Neural cell (in vitro differentiated cells): ENCODE measurements at regions not wholly inside any gene's neighbourhood (a gene's known extent, or its start where the extent isn't known, plus 50 kb on each side); places are given as distances from the start of the nearest gene placed in this dataset.
"Not testable (repeated sequence)": the region's sequence is repeated elsewhere in the genome, so short reads cannot be mapped to it uniquely, and the experiment has no call there.

Experiments used
- H2AFZ ChIP-seq: fragments of 200-600, 300-800 bp; sonication (generic), shearing (Covaris generic); 2 replicates; pipeline ENCODE4 v1.6.0; 2014; ENCODE audit warnings: low read depth, mild to moderate bottlenecking, antibody characterized with exemption, low read length, moderate library complexity
- H3F3A ChIP-seq: fragments of 200-600 bp; shearing (Covaris generic); 2 replicates; pipeline ENCODE4 v1.6.1; 2016; ENCODE audit warnings: mild to moderate bottlenecking, moderate library complexity, mixed read lengths, antibody characterized with exemption, low read length; ENCODE audit not compliant: insufficient read depth, poor library complexity, severe bottlenecking
- H3K27ac ChIP-seq: fragments of 200-600, 300-800 bp; sonication (generic), shearing (Covaris generic); 2 replicates; pipeline ENCODE4 v1.5.1; 2014; ENCODE audit warnings: mild to moderate bottlenecking, low read length, moderate library complexity
- H3K27me3 ChIP-seq: fragments of 300-800, 200-600 bp; sonication (generic), shearing (Covaris generic); 2 replicates; pipeline ENCODE4 v1.6.0; 2014; ENCODE audit warnings: mild to moderate bottlenecking, low read depth, low read length, moderate library complexity; ENCODE audit not compliant: insufficient read depth
- H3K36me3 ChIP-seq: fragments of 300-800, 200-600 bp; sonication (generic), shearing (Covaris generic); 2 replicates; pipeline ENCODE4 v1.5.1; 2014; ENCODE audit warnings: mild to moderate bottlenecking, antibody characterized with exemption, low read length, moderate library complexity; ENCODE audit not compliant: insufficient read depth
- H3K4me2 ChIP-seq: fragments of 300-800, 200-600 bp; sonication (generic), shearing (Covaris generic); 2 replicates; pipeline ENCODE4 v1.6.0; 2014; ENCODE audit warnings: mild to moderate bottlenecking, low read length
- H3K4me3 ChIP-seq: fragments of 300-800, 200-600 bp; sonication (generic), shearing (Covaris generic); 2 replicates; pipeline ENCODE4 v1.5.1; 2014; ENCODE audit warnings: mild to moderate bottlenecking, low read length, moderate library complexity
- H3K79me2 ChIP-seq: fragments of 200-600 bp; shearing (Covaris generic); replicated peaks from 2 replicates; pipeline ENCODE4 v1.6.0; 2014; ENCODE audit warnings: mild to moderate bottlenecking, low read length, moderate library complexity; ENCODE audit not compliant: insufficient read depth
- H3K9ac ChIP-seq: fragments of 300-800, 200-600 bp; sonication (generic), shearing (Covaris generic); 2 replicates; pipeline ENCODE4 v1.6.1; 2016; ENCODE audit warnings: mild to moderate bottlenecking, low read length, mixed read lengths
- H3K9me2 ChIP-seq: fragments of 200-600 bp; shearing (Covaris generic); 2 replicates; pipeline ENCODE4 v1.6.1; 2016; ENCODE audit warnings: mild to moderate bottlenecking, low read length, mixed read lengths; ENCODE audit not compliant: insufficient read depth
- H3K9me3 ChIP-seq: fragments of 200-600, 300-800 bp; sonication (generic), shearing (Covaris generic); 2 replicates; pipeline ENCODE4 v1.6.1; 2016; ENCODE audit warnings: mild to moderate bottlenecking, mixed run types, low read length, moderate library complexity, mixed read lengths
- H4K20me1 ChIP-seq: fragments of 200-600 bp; shearing (Covaris generic); 2 replicates; pipeline ENCODE4 v1.6.1; 2016; ENCODE audit warnings: mild to moderate bottlenecking, mixed run types; ENCODE audit not compliant: insufficient read depth
- EP300 ChIP-seq: fragments of 450-650 bp; conservative IDR thresholded peaks from 2 replicates; pipeline ENCODE4 v1.6.1; 2014; ENCODE audit warnings: antibody characterized with exemption, mild to moderate bottlenecking, moderate library complexity; ENCODE audit not compliant: poor library complexity, severe bottlenecking
- EZH2 ChIP-seq: fragments of 200-600, 300-800 bp; shearing (Covaris generic), sonication (generic); IDR thresholded peaks from 2 replicates; pipeline ENCODE4 v1.6.1; 2014; ENCODE audit warnings: antibody characterized with exemption, low read length, borderline replicate concordance, mild to moderate bottlenecking; ENCODE audit not compliant: insufficient read depth, poor library complexity, severe bottlenecking
- MXI1 ChIP-seq: fragments of 450-650 bp; conservative IDR thresholded peaks from 2 replicates; pipeline ENCODE4 v1.6.1; 2014; ENCODE audit warnings: antibody characterized with exemption, mild to moderate bottlenecking; ENCODE audit not compliant: poor library complexity, severe bottlenecking
- POLR2AphosphoS5 ChIP-seq: IDR thresholded peaks from 2 replicates; pipeline ENCODE4 v1.6.1; 2012
- RAD21 ChIP-seq: fragments of 450-650 bp; conservative IDR thresholded peaks from 2 replicates; pipeline ENCODE4 v1.6.1; 2014; ENCODE audit warnings: antibody characterized with exemption, mild to moderate bottlenecking, moderate library complexity
- SMC3 ChIP-seq: fragments of 450-650 bp; conservative IDR thresholded peaks from 2 replicates; pipeline ENCODE4 v1.6.1; 2014; ENCODE audit warnings: antibody characterized with exemption, mild to moderate bottlenecking, moderate library complexity; ENCODE audit not compliant: poor library complexity
- TAF1 ChIP-seq: IDR thresholded peaks from 2 replicates; pipeline ENCODE4 v1.6.1; 2012; ENCODE audit warnings: low read depth
- TF ChIP-seq, protein P1 (sequence below): fragments of 450-650 bp; IDR thresholded peaks from 2 replicates; pipeline ENCODE4 v1.5.1; 2014; ENCODE audit warnings: antibody characterized with exemption, mild to moderate bottlenecking, moderate library complexity; ENCODE audit not compliant: poor library complexity, severe bottlenecking
- TF ChIP-seq, protein P2 (sequence below): IDR thresholded peaks from 2 replicates; pipeline ENCODE4 v1.6.1; 2012; ENCODE audit warnings: borderline replicate concordance

- Histone ChIP-seq H3K9me3 (no peaks in the 10 kb centered on the region), H4K20me1 (no peaks in the 10 kb centered on the region), H3K27ac (no peak overlapping the region), H2AFZ (no peak overlapping the region), H3K9ac (no peak overlapping the region), H3K79me2 (no peaks in the 10 kb centered on the region), H3F3A (no peaks in the 10 kb centered on the region), H3K27me3 (no peaks in the 10 kb centered on the region), H3K4me3 (no peak overlapping the region), H3K9me2 (no peaks in the 10 kb centered on the region), H3K4me2 (no peak overlapping the region), H3K36me3 (no peaks in the 10 kb centered on the region)
- TF ChIP-seq, protein P1, sequence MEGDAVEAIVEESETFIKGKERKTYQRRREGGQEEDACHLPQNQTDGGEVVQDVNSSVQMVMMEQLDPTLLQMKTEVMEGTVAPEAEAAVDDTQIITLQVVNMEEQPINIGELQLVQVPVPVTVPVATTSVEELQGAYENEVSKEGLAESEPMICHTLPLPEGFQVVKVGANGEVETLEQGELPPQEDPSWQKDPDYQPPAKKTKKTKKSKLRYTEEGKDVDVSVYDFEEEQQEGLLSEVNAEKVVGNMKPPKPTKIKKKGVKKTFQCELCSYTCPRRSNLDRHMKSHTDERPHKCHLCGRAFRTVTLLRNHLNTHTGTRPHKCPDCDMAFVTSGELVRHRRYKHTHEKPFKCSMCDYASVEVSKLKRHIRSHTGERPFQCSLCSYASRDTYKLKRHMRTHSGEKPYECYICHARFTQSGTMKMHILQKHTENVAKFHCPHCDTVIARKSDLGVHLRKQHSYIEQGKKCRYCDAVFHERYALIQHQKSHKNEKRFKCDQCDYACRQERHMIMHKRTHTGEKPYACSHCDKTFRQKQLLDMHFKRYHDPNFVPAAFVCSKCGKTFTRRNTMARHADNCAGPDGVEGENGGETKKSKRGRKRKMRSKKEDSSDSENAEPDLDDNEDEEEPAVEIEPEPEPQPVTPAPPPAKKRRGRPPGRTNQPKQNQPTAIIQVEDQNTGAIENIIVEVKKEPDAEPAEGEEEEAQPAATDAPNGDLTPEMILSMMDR, result no peak
- no peak for TF ChIP-seq SMC3
- no peak for TF ChIP-seq RAD21
- no peak for TF ChIP-seq TAF1
- no peak for TF ChIP-seq EZH2
- no peak for TF ChIP-seq EP300
- TF ChIP-seq POLR2AphosphoS5, result no peak
- TF ChIP-seq MXI1, result no peak
- TF ChIP-seq, protein P2, sequence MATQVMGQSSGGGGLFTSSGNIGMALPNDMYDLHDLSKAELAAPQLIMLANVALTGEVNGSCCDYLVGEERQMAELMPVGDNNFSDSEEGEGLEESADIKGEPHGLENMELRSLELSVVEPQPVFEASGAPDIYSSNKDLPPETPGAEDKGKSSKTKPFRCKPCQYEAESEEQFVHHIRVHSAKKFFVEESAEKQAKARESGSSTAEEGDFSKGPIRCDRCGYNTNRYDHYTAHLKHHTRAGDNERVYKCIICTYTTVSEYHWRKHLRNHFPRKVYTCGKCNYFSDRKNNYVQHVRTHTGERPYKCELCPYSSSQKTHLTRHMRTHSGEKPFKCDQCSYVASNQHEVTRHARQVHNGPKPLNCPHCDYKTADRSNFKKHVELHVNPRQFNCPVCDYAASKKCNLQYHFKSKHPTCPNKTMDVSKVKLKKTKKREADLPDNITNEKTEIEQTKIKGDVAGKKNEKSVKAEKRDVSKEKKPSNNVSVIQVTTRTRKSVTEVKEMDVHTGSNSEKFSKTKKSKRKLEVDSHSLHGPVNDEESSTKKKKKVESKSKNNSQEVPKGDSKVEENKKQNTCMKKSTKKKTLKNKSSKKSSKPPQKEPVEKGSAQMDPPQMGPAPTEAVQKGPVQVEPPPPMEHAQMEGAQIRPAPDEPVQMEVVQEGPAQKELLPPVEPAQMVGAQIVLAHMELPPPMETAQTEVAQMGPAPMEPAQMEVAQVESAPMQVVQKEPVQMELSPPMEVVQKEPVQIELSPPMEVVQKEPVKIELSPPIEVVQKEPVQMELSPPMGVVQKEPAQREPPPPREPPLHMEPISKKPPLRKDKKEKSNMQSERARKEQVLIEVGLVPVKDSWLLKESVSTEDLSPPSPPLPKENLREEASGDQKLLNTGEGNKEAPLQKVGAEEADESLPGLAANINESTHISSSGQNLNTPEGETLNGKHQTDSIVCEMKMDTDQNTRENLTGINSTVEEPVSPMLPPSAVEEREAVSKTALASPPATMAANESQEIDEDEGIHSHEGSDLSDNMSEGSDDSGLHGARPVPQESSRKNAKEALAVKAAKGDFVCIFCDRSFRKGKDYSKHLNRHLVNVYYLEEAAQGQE, result no peak
Observed at GRCh38 chrX:26762253-26762652, 546.3 kb downstream of the MAGEB5 start.

GRCh38 chrX:26755760-26756159 is 539.8 kb downstream of the MAGEB5 start:
- not testable (repeated sequence) for H4K20me1 ChIP-seq, H3K79me2 ChIP-seq, H3K4me2 ChIP-seq, H3F3A ChIP-seq, H3K36me3 ChIP-seq, H3K27me3 ChIP-seq, H3K9ac ChIP-seq, H2AFZ ChIP-seq, H3K9me2 ChIP-seq, H3K27ac ChIP-seq, H3K4me3 ChIP-seq, H3K9me3 ChIP-seq

- TF ChIP-seq POLR2AphosphoS5 (no peak), EZH2 (no peak), EP300 (no peak), TAF1 (no peak), MXI1 (no peak)
- TF ChIP-seq, protein P1, result no peak
- Histone ChIP-seq H3K79me2 (no peaks in the 10 kb centered on the region), H4K20me1 (no peaks in the 10 kb centered on the region), H3K27me3 (no peaks in the 10 kb centered on the region), H3K9ac (no peak overlapping the region), H3K9me2 (no peaks in the 10 kb centered on the region), H3F3A (no peaks in the 10 kb centered on the region), H3K27ac (no peak overlapping the region), H3K9me3 (no peaks in the 10 kb centered on the region), H3K4me3 (no peak overlapping the region), H3K36me3 (no peaks in the 10 kb centered on the region), H2AFZ (no peak overlapping the region), H3K4me2 (no peak overlapping the region)
Observed at GRCh38 chrX:26747877-26748276, 531.9 kb downstream of the MAGEB5 start.
